HG02981 (cell line): ENCODE measurements at regions not wholly inside any gene's neighbourhood (a gene's known extent, or its start where the extent isn't known, plus 50 kb on each side); places are given as distances from the start of the nearest gene placed in this dataset.

Source experiments
- ATAC-seq: cut with Tn5 transposase; IDR thresholded peaks from one replicate; pipeline ENCODE4 v1.9.1; 2021; ENCODE audit warnings: mild to moderate bottlenecking, moderate library complexity; ENCODE audit not compliant: unreplicated experiment

GRCh38 chr12:46908936-46909635 lies 83.3 kb upstream of the SLC38A4 start:
- ATAC-seq = no peak

GRCh38 chr12:46910830-46911229 lies 85.0 kb upstream of the SLC38A4 start:
- ATAC-seq = no peak

GRCh38 chr12:46914336-46914735 lies 88.5 kb upstream of the SLC38A4 start:
- ATAC-seq = no peak

- no peak for ATAC-seq
Observed at GRCh38 chr12:46915082-46915481, 89.3 kb upstream of the SLC38A4 start.

- no peak for ATAC-seq
Observed at GRCh38 chr12:46915836-46916235, 90.0 kb upstream of the SLC38A4 start.

GRCh38 chr12:46916796-46917419 lies 91.1 kb upstream of the SLC38A4 start:
- no peak for ATAC-seq

- no peak for ATAC-seq
Observed at GRCh38 chr12:46917821-46918220, 92.0 kb upstream of the SLC38A4 start.

- ATAC-seq = no peak
Observed at GRCh38 chr12:46918631-46919030, 92.8 kb upstream of the SLC38A4 start.

- no peak for ATAC-seq
Observed at GRCh38 chr12:46919666-46920400, 94.0 kb upstream of the SLC38A4 start.

- peak; percentile 83 for ATAC-seq
Observed at GRCh38 chr12:46920499-46920898, 94.7 kb upstream of the SLC38A4 start.

- no peak for ATAC-seq
Observed at GRCh38 chr12:46921048-46921763, 95.4 kb upstream of the SLC38A4 start.

GRCh38 chr12:46921764-46922133 lies 96.0 kb upstream of the SLC38A4 start:
- ATAC-seq = no peak

- ATAC-seq = no peak
Observed at GRCh38 chr12:46926526-46926925, 100.7 kb upstream of the SLC38A4 start.

- no peak for ATAC-seq
Observed at GRCh38 chr12:46930101-46930500, 104.3 kb upstream of the SLC38A4 start.

- ATAC-seq = no peak
Observed at GRCh38 chr12:46933947-46934346, 108.2 kb upstream of the SLC38A4 start.

- no peak for ATAC-seq
Observed at GRCh38 chr12:46934374-46935111, 108.7 kb upstream of the SLC38A4 start.

- ATAC-seq = no peak
Observed at GRCh38 chr12:46935271-46935847, 109.6 kb upstream of the SLC38A4 start.

- no peak for ATAC-seq
Observed at GRCh38 chr12:46936042-46936441, 110.2 kb upstream of the SLC38A4 start.

GRCh38 chr12:46938071-46938678 lies 112.4 kb upstream of the SLC38A4 start:
- ATAC-seq = no peak

GRCh38 chr12:46941981-46942380 lies 116.2 kb upstream of the SLC38A4 start:
- ATAC-seq = no peak
